ENCODE measurements at regions not wholly inside any gene's neighbourhood (a gene's known extent, or its start where the extent isn't known, plus 50 kb on each side); places are given as distances from the start of the nearest gene placed in this dataset.
"Not testable (repeated sequence)": the region's sequence is repeated elsewhere in the genome, so short reads cannot be mapped to it uniquely, and the experiment has no call there.

GRCh38 chr2:83340424-83340823, 1118.7 kb downstream of the SUCLG1 start:
- TF ChIP-seq CTCF (IDR thresholded peaks at IDR 0.05; ENCODE audit: extremely low read depth, missing control alignments): no peak
- no peak for DNase-seq (ENCODE audit: low spot score)

- not testable (repeated sequence) for DNase-seq (ENCODE audit: low spot score)
These were observed 1119.1 kb downstream of the SUCLG1 start for GRCh38 chr2:83339942-83340341.

GRCh38 chr2:83331810-83332209, 1127.3 kb downstream of the SUCLG1 start:
- DNase-seq (ENCODE audit: low spot score): no peak
- TF ChIP-seq CTCF (IDR thresholded peaks at IDR 0.05; ENCODE audit: extremely low read depth, missing control alignments): no peak

- no peak for DNase-seq (ENCODE audit: low spot score)
- no peak for TF ChIP-seq CTCF (IDR thresholded peaks at IDR 0.05; ENCODE audit: extremely low read depth, missing control alignments)
These were observed 1136.0 kb downstream of the SUCLG1 start for GRCh38 chr2:83323038-83323437.

GRCh38 chr2:83320053-83320452, 1139.0 kb downstream of the SUCLG1 start:
- no peak for DNase-seq (ENCODE audit: low spot score)
- no peak for TF ChIP-seq CTCF (IDR thresholded peaks at IDR 0.05; ENCODE audit: extremely low read depth, missing control alignments)

GRCh38 chr2:83305758-83306378, 1153.2 kb downstream of the SUCLG1 start:
- DNase-seq (ENCODE audit: low spot score): no peak
- no peak for TF ChIP-seq CTCF (IDR thresholded peaks at IDR 0.05; ENCODE audit: extremely low read depth, missing control alignments)

- no peak for DNase-seq (ENCODE audit: low spot score)
These were observed 1168.0 kb downstream of the SUCLG1 start for GRCh38 chr2:83291083-83291482.

More at GRCh38 chr2:83291083-83291482, 1168.0 kb downstream of the SUCLG1 start:
- no peak for TF ChIP-seq CTCF (IDR thresholded peaks at IDR 0.05; ENCODE audit: extremely low read depth, missing control alignments)

Data from GM20000 (cell line).